Sigmoid colon (tissue), 4 donors: ENCODE measurements at regions not wholly inside any gene's neighbourhood (a gene's known extent, or its start where the extent isn't known, plus 50 kb on each side); places are given as distances from the start of the nearest gene placed in this dataset.

Experiments used
- POLR2AphosphoS5 ChIP-seq, 4 donors: sonication (generic); formaldehyde crosslinking; IDR thresholded peaks; one replicate each; pipeline ENCODE4 v1.6.1; 2017; ENCODE audit warnings: antibody characterized with exemption in 4 of 4
- TF ChIP-seq, protein P1 (sequence below), 4 experiments: fragments of 450-650 bp in 3 of 4; fragments of 200-600 bp in 1 of 4; IDR thresholded peaks; one replicate each; pipeline ENCODE4 v1.5.1; 2016 to 2019; ENCODE audit warnings: antibody characterized with exemption in 4 of 4, mild to moderate bottlenecking in 3 of 4, moderate library complexity in 2 of 4

GRCh38 chr2:207315131-207315530 is 149.4 kb upstream of the KLF7 start:
- TF ChIP-seq, protein P1, sequence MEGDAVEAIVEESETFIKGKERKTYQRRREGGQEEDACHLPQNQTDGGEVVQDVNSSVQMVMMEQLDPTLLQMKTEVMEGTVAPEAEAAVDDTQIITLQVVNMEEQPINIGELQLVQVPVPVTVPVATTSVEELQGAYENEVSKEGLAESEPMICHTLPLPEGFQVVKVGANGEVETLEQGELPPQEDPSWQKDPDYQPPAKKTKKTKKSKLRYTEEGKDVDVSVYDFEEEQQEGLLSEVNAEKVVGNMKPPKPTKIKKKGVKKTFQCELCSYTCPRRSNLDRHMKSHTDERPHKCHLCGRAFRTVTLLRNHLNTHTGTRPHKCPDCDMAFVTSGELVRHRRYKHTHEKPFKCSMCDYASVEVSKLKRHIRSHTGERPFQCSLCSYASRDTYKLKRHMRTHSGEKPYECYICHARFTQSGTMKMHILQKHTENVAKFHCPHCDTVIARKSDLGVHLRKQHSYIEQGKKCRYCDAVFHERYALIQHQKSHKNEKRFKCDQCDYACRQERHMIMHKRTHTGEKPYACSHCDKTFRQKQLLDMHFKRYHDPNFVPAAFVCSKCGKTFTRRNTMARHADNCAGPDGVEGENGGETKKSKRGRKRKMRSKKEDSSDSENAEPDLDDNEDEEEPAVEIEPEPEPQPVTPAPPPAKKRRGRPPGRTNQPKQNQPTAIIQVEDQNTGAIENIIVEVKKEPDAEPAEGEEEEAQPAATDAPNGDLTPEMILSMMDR (IDR thresholded peaks at IDR 0.05), result no peak
- no peak for TF ChIP-seq POLR2AphosphoS5 (IDR thresholded peaks at IDR 0.05)
